CD4-positive, alpha-beta memory T cell (primary cell): ENCODE measurements at regions not wholly inside any gene's neighbourhood (a gene's known extent, or its start where the extent isn't known, plus 50 kb on each side); places are given as distances from the start of the nearest gene placed in this dataset.

Experiments
- CTCF ChIA-PET: fragments of 350-600 bp; sonication (Branson Sonifier 250); formaldehyde crosslinking; loops from one replicate; lab custom pipeline; 2021; ENCODE audit warnings: inconsistent platforms; ENCODE audit not compliant: partially characterized antibody; lab: Charles Lee
- POLR2A ChIA-PET: fragments of 350-600 bp; sonication (Branson Sonifier 250); formaldehyde crosslinking; loops from one replicate; lab custom pipeline; 2021; ENCODE audit not compliant: partially characterized antibody; lab: Charles Lee
- DNase-seq, 5 donors: peaks; one replicate each; pipeline versions ENCODE4 v3.0.0 to v3.0.0-alpha.2; 2020 to 2022; ENCODE audit warnings: mixed read lengths in 1 of 5
- H3K27ac ChIP-seq: one replicate; pipeline ENCODE4 v1.7.0; 2013; ENCODE audit warnings: low read depth, low read length
- H3K27me3 ChIP-seq: 2 replicates; pipeline ENCODE4 v1.7.0; 2013; ENCODE audit warnings: mild to moderate bottlenecking, low read length, moderate library complexity; ENCODE audit not compliant: insufficient read depth
- H3K36me3 ChIP-seq: 2 replicates; pipeline ENCODE4 v1.7.0; 2013; ENCODE audit warnings: mild to moderate bottlenecking, low read length, moderate library complexity; ENCODE audit not compliant: insufficient read depth
- H3K4me1 ChIP-seq: 2 replicates; pipeline ENCODE4 v1.7.0; 2013; ENCODE audit warnings: mild to moderate bottlenecking, low read length, moderate library complexity; ENCODE audit not compliant: insufficient read depth
- H3K4me3 ChIP-seq, 2 donors: one replicate each; pipeline ENCODE4 v1.7.0; 2013; ENCODE audit warnings: low read length in 2 of 2, mild to moderate bottlenecking in 1 of 2
- H3K9me3 ChIP-seq, 2 donors: one replicate each; pipeline ENCODE4 v1.7.0; 2013; ENCODE audit warnings: low read length in 2 of 2, control low read depth in 1 of 2; ENCODE audit not compliant: control insufficient read depth in 1 of 2
- H3K27ac Mint-ChIP-seq, 7 donors: one replicate each; pipeline ENCODE4 v1.8.0; 2020 to 2021; ENCODE audit warnings: mixed read lengths in 7 of 7, mild to moderate bottlenecking in 6 of 7, inconsistent platforms in 3 of 7, moderate library complexity in 3 of 7
- H3K27me3 Mint-ChIP-seq, 2 donors: one replicate each; pipeline ENCODE4 v1.8.0; 2020 to 2021; ENCODE audit warnings: mixed read lengths in 2 of 2
- H3K36me3 Mint-ChIP-seq, 2 donors: one replicate each; pipeline ENCODE4 v1.8.0; 2020 to 2021; ENCODE audit warnings: mixed read lengths in 2 of 2, inconsistent platforms in 1 of 2, mild to moderate bottlenecking in 1 of 2
- H3K4me1 Mint-ChIP-seq, 4 donors: one replicate each; pipeline ENCODE4 v1.8.0; 2020 to 2021; ENCODE audit warnings: mixed read lengths in 4 of 4, mild to moderate bottlenecking in 1 of 4
- H3K4me3 Mint-ChIP-seq, 8 donors: one replicate each; pipeline ENCODE4 v1.8.0; 2020 to 2021; ENCODE audit warnings: mixed read lengths in 8 of 8, mild to moderate bottlenecking in 7 of 8, moderate library complexity in 6 of 8, inconsistent platforms in 3 of 8
- H3K9me3 Mint-ChIP-seq, 8 donors: one replicate each; pipeline ENCODE4 v1.8.0; 2020 to 2021; ENCODE audit warnings: mixed read lengths in 8 of 8, mild to moderate bottlenecking in 5 of 8, inconsistent platforms in 3 of 8, moderate library complexity in 1 of 8
- intact Hi-C: fragments of 100-400 bp; cut with micrococcal nuclease; formaldehyde crosslinking; loops from one replicate; pipeline ENCODE4 v1.15.1; 2023

- H3K4me1 Mint-ChIP-seq = no peaks in the 10 kb centered on the region
- Histone ChIP-seq H3K4me3 (no peak overlapping the region), H3K36me3 (no peaks in the 10 kb centered on the region), H3K9me3 (no peaks in the 10 kb centered on the region), H3K27ac (no peak overlapping the region), H3K27me3 (no peaks in the 10 kb centered on the region), H3K4me1 (no peaks in the 10 kb centered on the region)
- ChIA-PET POLR2A (no interaction called here), CTCF (no interaction called here)
- intact Hi-C loops = no loop called here
- no peaks in the 10 kb centered on the region for H3K36me3 Mint-ChIP-seq
- no peak overlapping the region for H3K4me3 Mint-ChIP-seq
- no peak overlapping the region for H3K27ac Mint-ChIP-seq
- no peak for DNase-seq
- peaks cover 2 to 20% (median 9%) of the 10 kb centered on the region in 8 donors for H3K9me3 Mint-ChIP-seq
- H3K27me3 Mint-ChIP-seq = peaks cover 6 to 12% of the 10 kb centered on the region in 2 donors
These were observed 238.2 kb upstream of the AJAP1 start for GRCh38 chr1:4416189-4416588.

GRCh38 chr1:4418021-4418420 lies 236.4 kb upstream of the AJAP1 start:
- no peak overlapping the region for H3K4me3 ChIP-seq
- Mint-ChIP-seq H3K36me3 (no peaks in the 10 kb centered on the region), H3K4me1 (no peaks in the 10 kb centered on the region), H3K27ac (no peak overlapping the region), H3K27me3 (peaks cover 7 to 17% of the 10 kb centered on the region in 2 donors), H3K9me3 (peaks cover 2 to 17% (median 7%) of the 10 kb centered on the region in 8 donors), H3K4me3 (no peak overlapping the region)
- no peaks in the 10 kb centered on the region for H3K36me3 ChIP-seq
- no peaks in the 10 kb centered on the region for H3K27me3 ChIP-seq
- no peak for DNase-seq
- intact Hi-C loops = no loop called here
- H3K27ac ChIP-seq = no peak overlapping the region
- no peaks in the 10 kb centered on the region for H3K4me1 ChIP-seq
- ChIA-PET POLR2A (no interaction called here), CTCF (no interaction called here)
- no peaks in the 10 kb centered on the region for H3K9me3 ChIP-seq

- no peaks in the 10 kb centered on the region for H3K9me3 ChIP-seq
- no peaks in the 10 kb centered on the region for H3K36me3 ChIP-seq
- intact Hi-C loops = no loop called here
- H3K27me3 ChIP-seq = no peaks in the 10 kb centered on the region
- ChIA-PET CTCF (no interaction called here), POLR2A (no interaction called here)
- Mint-ChIP-seq H3K27me3 (peaks cover 9 to 17% of the 10 kb centered on the region in 2 donors), H3K9me3 (peaks cover 2 to 10% (median 6%) of the 10 kb centered on the region in 8 donors), H3K4me1 (no peaks in the 10 kb centered on the region), H3K4me3 (no peak overlapping the region), H3K36me3 (no peaks in the 10 kb centered on the region), H3K27ac (no peak overlapping the region)
- H3K27ac ChIP-seq = no peak overlapping the region
- no peak for DNase-seq
- H3K4me3 ChIP-seq = no peak overlapping the region
- H3K4me1 ChIP-seq = no peaks in the 10 kb centered on the region
These were observed 232.4 kb upstream of the AJAP1 start for GRCh38 chr1:4421986-4422385.

GRCh38 chr1:4422504-4423289 lies 231.7 kb upstream of the AJAP1 start:
- H3K4me3 ChIP-seq = no peak overlapping the region
- Mint-ChIP-seq H3K9me3 (peaks cover 2 to 10% (median 6%) of the 10 kb centered on the region in 8 donors), H3K4me1 (no peaks in the 10 kb centered on the region), H3K27me3 (peaks cover 5 to 13% of the 10 kb centered on the region in 2 donors), H3K36me3 (no peaks in the 10 kb centered on the region), H3K27ac (no peak overlapping the region), H3K4me3 (no peak overlapping the region)
- ChIA-PET POLR2A (no interaction called here), CTCF (no interaction called here)
- H3K27me3 ChIP-seq = no peaks in the 10 kb centered on the region
- no peaks in the 10 kb centered on the region for H3K4me1 ChIP-seq
- H3K9me3 ChIP-seq = no peaks in the 10 kb centered on the region
- intact Hi-C loops = no loop called here
- H3K36me3 ChIP-seq = no peaks in the 10 kb centered on the region
- H3K27ac ChIP-seq = no peak overlapping the region
- no peak for DNase-seq

- H3K27ac ChIP-seq = no peak overlapping the region
- POLR2A ChIA-PET = no interaction called here
- intact Hi-C loops = no loop called here
- H3K9me3 Mint-ChIP-seq = peaks cover 2 to 10% (median 4%) of the 10 kb centered on the region in 8 donors
- no peak overlapping the region for H3K4me3 ChIP-seq
- CTCF ChIA-PET = no interaction called here
- H3K27me3 Mint-ChIP-seq = peaks cover 4 to 9% of the 10 kb centered on the region in 2 donors
- H3K36me3 Mint-ChIP-seq = no peaks in the 10 kb centered on the region
- no peaks in the 10 kb centered on the region for H3K36me3 ChIP-seq
- no peaks in the 10 kb centered on the region for H3K27me3 ChIP-seq
- H3K4me1 ChIP-seq = no peaks in the 10 kb centered on the region
- H3K9me3 ChIP-seq = no peaks in the 10 kb centered on the region
- no peak overlapping the region for H3K4me3 Mint-ChIP-seq
- no peaks in the 10 kb centered on the region for H3K4me1 Mint-ChIP-seq
- no peak overlapping the region for H3K27ac Mint-ChIP-seq
- no peak for DNase-seq
These were observed 230.2 kb upstream of the AJAP1 start for GRCh38 chr1:4424254-4424653.

GRCh38 chr1:4424766-4425165 lies 229.6 kb upstream of the AJAP1 start:
- Histone ChIP-seq H3K4me1 (no peaks in the 10 kb centered on the region), H3K36me3 (no peaks in the 10 kb centered on the region), H3K27me3 (no peaks in the 10 kb centered on the region), H3K9me3 (no peaks in the 10 kb centered on the region), H3K27ac (no peak overlapping the region), H3K4me3 (no peak overlapping the region)
- ChIA-PET CTCF (no interaction called here), POLR2A (no interaction called here)
- Mint-ChIP-seq H3K4me3 (no peak overlapping the region), H3K27me3 (peaks cover 4 to 9% of the 10 kb centered on the region in 2 donors), H3K4me1 (no peaks in the 10 kb centered on the region), H3K36me3 (no peaks in the 10 kb centered on the region), H3K9me3 (peaks cover 0 to 8% (median 4%) of the 10 kb centered on the region in 8 donors), H3K27ac (no peak overlapping the region)
- intact Hi-C loops = no loop called here
- no peak for DNase-seq

- intact Hi-C loops = no loop called here
These were observed 228.5 kb upstream of the AJAP1 start for GRCh38 chr1:4425892-4426291.

More at GRCh38 chr1:4425892-4426291, 228.5 kb upstream of the AJAP1 start:
- no peak overlapping the region for H3K4me3 ChIP-seq
- Mint-ChIP-seq H3K9me3 (peaks cover 0 to 6% (median 0%) of the 10 kb centered on the region in 8 donors), H3K4me3 (no peak overlapping the region), H3K27me3 (peaks cover 4 to 7% of the 10 kb centered on the region in 2 donors), H3K27ac (no peak overlapping the region), H3K36me3 (no peaks in the 10 kb centered on the region), H3K4me1 (no peaks in the 10 kb centered on the region)
- H3K36me3 ChIP-seq = no peaks in the 10 kb centered on the region
- ChIA-PET POLR2A (no interaction called here), CTCF (no interaction called here)
- H3K27ac ChIP-seq = no peak overlapping the region
- no peaks in the 10 kb centered on the region for H3K9me3 ChIP-seq
- no peak for DNase-seq
- H3K27me3 ChIP-seq = no peaks in the 10 kb centered on the region
- H3K4me1 ChIP-seq = no peaks in the 10 kb centered on the region
